Stimulated activated CD4-positive, alpha-beta T cell treated with anti-CD3 and anti-CD28 coated beads, Interleukin-15, amount 100 ng/mL, for 48 hours (primary cell): ENCODE measurements at regions not wholly inside any gene's neighbourhood (a gene's known extent, or its start where the extent isn't known, plus 50 kb on each side); places are given as distances from the start of the nearest gene placed in this dataset.
"Not testable (repeated sequence)": the region's sequence is repeated elsewhere in the genome, so short reads cannot be mapped to it uniquely, and the experiment has no call there.

Experiments
- DNase-seq, 2 donors: peaks; one replicate each; pipeline ENCODE4 v3.0.0-alpha.2; 2020; ENCODE audit warnings: low read depth in 2 of 2

GRCh38 chr3:127520993-127521392, 69.5 kb downstream of the TPRA1 start:
- no peak for DNase-seq

DNA sequence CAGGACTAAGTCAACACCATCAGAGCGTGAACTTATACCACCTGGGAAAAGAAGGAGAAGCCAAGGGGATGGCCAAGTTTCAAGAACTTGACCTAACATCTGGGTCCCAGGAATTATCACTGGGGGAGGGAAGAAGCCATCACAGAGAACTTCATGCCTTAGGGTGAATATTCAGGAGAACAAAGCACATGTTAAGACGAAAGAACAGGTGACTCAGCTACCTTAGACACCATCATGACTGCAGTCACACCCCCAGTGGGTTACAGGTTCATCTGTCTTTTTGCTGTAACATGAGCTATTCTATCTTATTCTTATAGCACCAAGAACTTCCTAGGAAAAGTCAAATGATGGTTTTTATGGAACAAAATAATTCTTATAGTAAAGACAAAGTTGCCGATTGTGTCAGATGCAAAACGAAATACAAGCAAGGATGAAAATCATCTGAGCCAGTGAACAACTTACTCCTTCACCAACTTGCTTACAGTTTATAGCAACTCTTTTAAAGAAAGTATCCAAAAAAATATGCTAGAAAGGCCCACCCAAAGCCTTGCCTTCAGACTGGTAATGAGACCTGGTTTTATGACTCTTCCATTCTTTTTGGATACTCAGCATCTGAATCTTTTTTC, 72.0 kb downstream of the TPRA1 start:
- DNase-seq: no peak

DNA sequence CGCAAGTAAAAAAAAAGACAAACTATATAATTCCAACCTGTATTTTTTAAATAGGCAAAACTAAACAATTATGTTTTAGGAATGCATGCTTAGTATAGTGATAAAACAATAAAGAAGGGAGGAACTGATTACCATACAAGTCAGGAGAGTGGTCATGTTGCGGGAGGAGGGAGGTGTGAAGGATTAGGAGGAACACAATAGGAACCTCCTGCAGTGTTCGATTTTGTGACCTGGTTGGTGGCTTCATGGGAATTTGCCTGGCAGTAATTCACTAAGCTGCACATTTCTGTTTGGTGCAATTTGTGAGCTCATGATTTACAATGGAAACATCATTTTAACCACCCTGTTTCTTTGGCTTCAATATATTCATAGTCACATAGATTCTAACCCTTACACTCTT, 78.3 kb downstream of the TPRA1 start:
- DNase-seq: no peak

- no peak for DNase-seq
Observed at GRCh38 chr3:127501177-127501576, 89.4 kb downstream of the TPRA1 start.

DNA sequence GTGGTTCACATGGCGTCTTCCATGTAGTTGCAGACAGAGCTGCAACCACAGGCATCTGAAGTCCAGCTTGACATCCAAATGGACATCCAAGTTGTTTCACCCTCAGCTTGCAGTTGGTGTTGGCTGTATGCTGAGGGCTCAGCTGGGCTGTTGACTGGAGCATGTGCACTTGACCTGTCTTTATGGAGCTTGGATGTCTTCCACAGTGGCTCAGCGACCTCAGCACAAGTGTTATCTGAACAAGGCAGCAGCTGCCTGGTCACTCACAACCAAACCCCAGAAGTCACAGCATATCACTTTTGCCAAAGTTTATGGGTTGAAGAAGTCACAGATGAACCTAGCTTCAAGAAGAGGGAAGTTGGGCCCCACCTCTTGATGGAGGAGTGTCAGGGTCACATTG, 92.9 kb downstream of the TPRA1 start:
- DNase-seq: no peak

GRCh38 chr3:127497166-127497565, 93.4 kb downstream of the TPRA1 start:
- DNase-seq: no peak

- no peak for DNase-seq
Observed at GRCh38 chr3:127495821-127496655, 94.5 kb downstream of the TPRA1 start.

DNA sequence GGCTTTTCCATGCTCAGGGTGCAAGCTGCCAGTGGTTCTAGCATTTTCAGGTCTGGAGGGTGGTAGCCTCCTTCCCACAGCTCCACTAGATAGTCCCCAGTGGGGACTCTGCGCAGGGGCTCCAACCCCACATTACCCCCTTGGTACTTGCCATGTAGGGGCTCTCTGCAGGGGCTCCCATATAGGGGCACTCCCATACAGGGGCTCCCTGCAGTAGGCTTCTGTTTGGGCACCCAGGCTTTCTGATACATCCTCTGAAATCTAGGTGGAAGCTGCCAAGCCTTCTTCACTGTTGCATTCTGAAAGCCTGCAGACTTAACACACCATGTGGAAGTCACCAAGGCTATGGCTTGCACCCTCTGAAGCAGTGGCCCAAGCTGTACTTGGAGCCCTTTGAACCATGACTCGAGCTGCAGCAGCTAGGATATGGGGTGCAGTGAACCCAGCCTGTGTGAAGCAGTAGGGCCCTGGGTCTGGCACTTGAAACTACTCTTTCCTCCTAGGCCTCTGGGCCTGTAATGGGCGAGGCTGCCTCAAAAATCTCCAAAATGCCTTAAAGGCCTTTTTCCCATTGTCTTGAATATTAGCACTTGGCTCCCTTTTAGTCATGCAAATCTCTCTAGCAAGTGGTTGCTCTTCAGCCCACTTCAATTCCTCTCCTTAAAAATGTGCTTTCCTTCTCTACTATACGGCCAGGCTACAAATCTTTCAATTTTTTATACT, 96.4 kb downstream of the TPRA1 start:
- DNase-seq: no peak

DNA sequence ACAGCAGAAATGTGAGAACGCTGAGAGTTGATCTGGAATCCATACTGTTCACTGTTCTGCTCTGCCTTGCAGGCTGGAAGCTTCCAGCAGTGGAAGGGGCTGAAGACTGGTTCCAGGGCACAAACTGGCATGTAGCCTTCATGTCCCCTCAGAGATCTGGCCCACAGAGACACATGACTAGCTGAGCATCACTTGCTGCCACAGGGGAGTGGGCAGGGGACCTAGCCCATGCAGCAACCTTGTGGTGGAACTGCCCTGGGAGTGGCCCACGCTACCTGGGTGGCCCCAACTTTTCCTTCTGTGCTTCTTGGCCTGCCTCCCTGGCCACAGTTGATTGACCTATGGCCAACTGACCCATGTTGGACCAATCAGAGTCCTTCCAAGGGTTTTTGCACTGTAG, 98.1 kb downstream of the TPRA1 start:
- no peak for DNase-seq

DNA sequence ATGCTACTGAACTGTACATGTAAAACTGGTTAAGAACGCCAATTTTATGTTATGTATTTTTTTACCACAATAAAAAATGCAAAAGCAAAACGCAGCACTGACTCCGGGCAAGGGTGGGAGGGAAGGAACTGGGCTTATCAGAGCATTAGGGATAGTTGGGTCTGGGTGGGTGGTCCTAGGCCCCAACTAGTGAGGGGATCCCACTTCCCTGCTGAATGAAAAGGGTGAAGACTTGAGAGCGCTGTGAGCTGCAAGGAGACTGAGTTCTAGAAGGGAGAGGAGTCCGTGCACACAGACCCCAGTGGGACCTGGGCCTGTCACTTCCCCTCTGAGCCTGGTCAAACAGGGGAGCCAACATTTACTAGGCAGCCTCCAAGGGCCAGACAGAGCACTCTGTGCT, 98.6 kb downstream of the TPRA1 start:
- no peak for DNase-seq

DNA sequence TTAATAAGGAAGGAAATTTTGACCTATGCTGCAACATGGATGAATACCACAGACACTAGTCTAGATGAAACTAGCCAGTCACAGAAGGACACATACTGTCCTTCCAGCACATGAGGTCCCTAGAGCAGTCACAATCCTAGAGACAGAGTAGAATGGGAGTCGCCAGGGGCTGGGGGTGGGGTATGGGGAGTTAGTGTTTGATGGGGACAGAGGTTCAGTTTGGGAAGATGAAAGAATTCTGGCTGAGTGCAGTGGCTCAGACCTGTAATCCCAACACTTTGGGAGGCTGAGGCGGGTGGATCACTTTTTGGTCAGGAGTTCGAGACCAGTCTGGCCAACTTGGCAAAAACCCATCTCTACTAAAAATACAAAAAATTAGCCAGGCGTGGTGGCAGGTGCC, 99.2 kb downstream of the TPRA1 start:
- DNase-seq: no peak

DNA sequence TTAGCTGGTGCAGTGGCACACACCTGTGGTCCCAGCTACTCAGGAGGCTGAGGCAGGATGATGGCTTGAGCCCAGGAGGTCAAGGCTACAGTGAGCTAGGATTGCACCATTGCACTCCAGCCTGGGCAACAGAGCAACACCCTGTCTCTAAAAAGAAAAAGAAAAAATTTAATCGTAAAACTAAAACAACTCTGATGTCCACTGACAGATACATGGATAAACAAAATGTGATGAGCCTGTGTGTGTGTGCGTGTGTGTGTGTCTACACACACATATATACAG, 99.6 kb downstream of the TPRA1 start:
- not testable (repeated sequence) for DNase-seq

GRCh38 chr3:127490271-127491023, 100.1 kb downstream of the TPRA1 start:
- DNase-seq: no peak

DNA sequence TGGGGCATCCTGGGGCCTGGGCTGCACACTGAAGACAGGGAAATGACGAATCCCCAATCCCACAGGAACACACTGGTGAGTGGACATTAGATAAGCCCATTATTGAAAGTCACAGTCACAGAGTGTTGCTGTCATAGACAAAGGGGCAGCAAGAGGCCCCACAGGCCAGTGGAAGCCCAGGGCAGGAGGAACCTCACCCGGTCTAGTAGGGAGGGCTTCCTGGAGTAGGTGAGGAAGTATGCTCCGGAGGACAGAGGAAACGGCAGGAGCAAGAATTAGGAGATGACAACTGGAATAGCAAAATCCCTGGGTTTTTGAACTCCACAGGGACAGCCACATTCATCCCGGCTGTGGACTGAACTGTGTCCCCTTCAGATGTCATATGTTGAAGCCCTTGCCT, 101.2 kb downstream of the TPRA1 start:
- DNase-seq: no peak

DNA sequence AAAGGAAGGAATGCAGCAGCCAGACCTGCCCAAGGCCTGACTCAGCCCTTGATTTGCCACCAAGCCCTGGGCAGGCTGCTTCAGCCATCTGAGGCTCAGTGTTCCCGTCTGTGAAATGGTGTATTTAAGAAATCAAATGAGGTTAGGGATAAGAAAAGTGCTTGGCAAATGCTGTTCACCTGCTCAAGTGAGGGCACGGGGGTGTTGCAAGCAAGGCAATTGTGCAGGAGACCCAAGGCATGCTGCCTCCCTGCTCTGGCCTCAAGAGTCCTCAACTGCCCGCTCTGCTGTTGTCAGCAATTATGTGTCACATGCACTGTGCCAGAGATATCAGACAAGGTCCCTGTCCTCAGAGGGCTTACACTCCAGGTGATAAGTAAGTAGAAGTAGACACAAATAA, 101.8 kb downstream of the TPRA1 start:
- DNase-seq: no peak

- no peak for DNase-seq
Observed at GRCh38 chr3:127488141-127488672, 102.3 kb downstream of the TPRA1 start.

- DNase-seq: no peak
Observed at GRCh38 chr3:127487196-127487595, 103.3 kb downstream of the TPRA1 start.

GRCh38 chr3:127486321-127486944, 104.1 kb downstream of the TPRA1 start:
- no peak for DNase-seq

- no peak for DNase-seq
Observed at GRCh38 chr3:127485396-127486170, 105.0 kb downstream of the TPRA1 start.

GRCh38 chr3:127484601-127485388, 105.7 kb downstream of the TPRA1 start:
- peak; percentile 33 to 35 for DNase-seq
